MCF 10A (cell line): ENCODE measurements at regions not wholly inside any gene's neighbourhood (a gene's known extent, or its start where the extent isn't known, plus 50 kb on each side); places are given as distances from the start of the nearest gene placed in this dataset.

Experiments
- BruUV-seq: library from RNA; stranded (reverse); fragments of 400-500 nt; replicated peaks from 2 replicates; lab custom pipeline; 2021; lab: Mats Ljungman, UMichigan
- CTCF ChIA-PET: fragments of 300-600 bp; sonication (Branson Sonifier 250); formaldehyde crosslinking; extraction: SDS; loops from one replicate; lab custom pipeline; 2021; ENCODE audit warnings: antibody characterized with exemption, inconsistent platforms; lab: Yijun Ruan, JAX
- POLR2A ChIA-PET: fragments of 300-600, 350-650 bp; sonication (Branson Sonifier 250); formaldehyde crosslinking; extraction: SDS; loops from one replicate; lab custom pipeline; 2020; ENCODE audit warnings: antibody characterized with exemption, inconsistent platforms; lab: Yijun Ruan, JAX
- DNase-seq: peaks from one replicate; pipeline ENCODE4 v3.0.0-alpha.2; 2018; ENCODE audit not compliant: unreplicated experiment
- H3K27ac Mint-ChIP-seq: one replicate; pipeline ENCODE4 v1.8.0; 2022; ENCODE audit warnings: mild to moderate bottlenecking, low read depth, mixed read lengths; ENCODE audit not compliant: unreplicated experiment
- H3K27me3 Mint-ChIP-seq: one replicate; pipeline ENCODE4 v1.8.0; 2022; ENCODE audit warnings: mixed read lengths; ENCODE audit not compliant: insufficient read depth, unreplicated experiment
- H3K36me3 Mint-ChIP-seq: one replicate; pipeline ENCODE4 v1.8.0; 2022; ENCODE audit warnings: mild to moderate bottlenecking, moderate library complexity, mixed read lengths; ENCODE audit not compliant: insufficient read depth, unreplicated experiment
- H3K4me1 Mint-ChIP-seq: one replicate; pipeline ENCODE4 v1.8.0; 2022; ENCODE audit warnings: mixed read lengths; ENCODE audit not compliant: insufficient read depth, unreplicated experiment
- H3K4me3 Mint-ChIP-seq: one replicate; pipeline ENCODE4 v1.8.0; 2022; ENCODE audit warnings: mild to moderate bottlenecking, moderate library complexity, mixed read lengths; ENCODE audit not compliant: unreplicated experiment
- H3K9me3 Mint-ChIP-seq: one replicate; pipeline ENCODE4 v1.8.0; 2022; ENCODE audit warnings: mixed read lengths; ENCODE audit not compliant: unreplicated experiment
- intact Hi-C: fragments of 100-400 bp; cut with micrococcal nuclease; formaldehyde crosslinking; loops from 2 replicates; pipeline ENCODE4 v1.14.1; 2022
- TF ChIP-seq, protein P1 (sequence below): fragments of 200-600 bp; IDR thresholded peaks from one replicate; pipeline ENCODE4 v1.8.0; 2022; ENCODE audit warnings: antibody characterized with exemption, mild to moderate bottlenecking; ENCODE audit not compliant: unreplicated experiment

GRCh38 chr5:90174236-90174635 is 235.3 kb downstream of the CETN3 start:
- intact Hi-C loops, result no loop called here
- Mint-ChIP-seq H3K4me3 (no peak overlapping the region), H3K27me3 (peaks cover 11% of the 10 kb centered on the region), H3K9me3 (peaks cover 16% of the 10 kb centered on the region), H3K27ac (no peak overlapping the region), H3K4me1 (no peaks in the 10 kb centered on the region), H3K36me3 (no peaks in the 10 kb centered on the region)
- DNase-seq, result no peak
- BruUV-seq, result no TSS peak
- POLR2A ChIA-PET, result no interaction called here
- CTCF ChIA-PET, result no interaction called here
- TF ChIP-seq, protein P1, sequence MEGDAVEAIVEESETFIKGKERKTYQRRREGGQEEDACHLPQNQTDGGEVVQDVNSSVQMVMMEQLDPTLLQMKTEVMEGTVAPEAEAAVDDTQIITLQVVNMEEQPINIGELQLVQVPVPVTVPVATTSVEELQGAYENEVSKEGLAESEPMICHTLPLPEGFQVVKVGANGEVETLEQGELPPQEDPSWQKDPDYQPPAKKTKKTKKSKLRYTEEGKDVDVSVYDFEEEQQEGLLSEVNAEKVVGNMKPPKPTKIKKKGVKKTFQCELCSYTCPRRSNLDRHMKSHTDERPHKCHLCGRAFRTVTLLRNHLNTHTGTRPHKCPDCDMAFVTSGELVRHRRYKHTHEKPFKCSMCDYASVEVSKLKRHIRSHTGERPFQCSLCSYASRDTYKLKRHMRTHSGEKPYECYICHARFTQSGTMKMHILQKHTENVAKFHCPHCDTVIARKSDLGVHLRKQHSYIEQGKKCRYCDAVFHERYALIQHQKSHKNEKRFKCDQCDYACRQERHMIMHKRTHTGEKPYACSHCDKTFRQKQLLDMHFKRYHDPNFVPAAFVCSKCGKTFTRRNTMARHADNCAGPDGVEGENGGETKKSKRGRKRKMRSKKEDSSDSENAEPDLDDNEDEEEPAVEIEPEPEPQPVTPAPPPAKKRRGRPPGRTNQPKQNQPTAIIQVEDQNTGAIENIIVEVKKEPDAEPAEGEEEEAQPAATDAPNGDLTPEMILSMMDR, result no peak

- CTCF ChIA-PET, result no interaction called here
Measured at GRCh38 chr5:90173299-90174030, 236.1 kb downstream of the CETN3 start.

GRCh38 chr5:90171466-90171865 is 238.1 kb downstream of the CETN3 start:
- DNase-seq, result no peak
- Mint-ChIP-seq H3K9me3 (peaks cover 9% of the 10 kb centered on the region), H3K4me3 (no peak overlapping the region), H3K27me3 (peaks cover 11% of the 10 kb centered on the region), H3K27ac (no peak overlapping the region), H3K4me1 (no peaks in the 10 kb centered on the region), H3K36me3 (no peaks in the 10 kb centered on the region)
- intact Hi-C loops, result no loop called here
- ChIA-PET POLR2A (no interaction called here), CTCF (interaction anchor here (0.5 to 0.8 kb wide), 2 partner anchors 9 to 690 kb away, joined by 3 read pairs; no protein-coding TSS in a partner anchor)
- TF ChIP-seq, protein P1, result no peak
- no TSS peak for BruUV-seq

More at GRCh38 chr5:90173299-90174030, 236.1 kb downstream of the CETN3 start:
- Mint-ChIP-seq H3K4me3 (no peak overlapping the region), H3K36me3 (no peaks in the 10 kb centered on the region), H3K4me1 (no peaks in the 10 kb centered on the region), H3K27me3 (peaks cover 11% of the 10 kb centered on the region), H3K27ac (no peak overlapping the region), H3K9me3 (peaks cover 16% of the 10 kb centered on the region)
- BruUV-seq, result no TSS peak
- intact Hi-C loops, result no loop called here
- POLR2A ChIA-PET, result no interaction called here
- TF ChIP-seq, protein P1, result no peak
- DNase-seq, result no peak

GRCh38 chr5:90170261-90170660 is 239.3 kb downstream of the CETN3 start:
- TF ChIP-seq, protein P1, result no peak
- ChIA-PET CTCF (interaction anchor here (1.1 kb wide), 1 partner anchor 188 kb away, joined by 3 read pairs; no protein-coding TSS in a partner anchor), POLR2A (no interaction called here)
- H3K4me3 Mint-ChIP-seq, result no peak overlapping the region
- H3K4me1 Mint-ChIP-seq, result no peaks in the 10 kb centered on the region
- H3K36me3 Mint-ChIP-seq, result no peaks in the 10 kb centered on the region
- peaks cover 11% of the 10 kb centered on the region for H3K27me3 Mint-ChIP-seq
- H3K9me3 Mint-ChIP-seq, result no peaks in the 10 kb centered on the region
- no TSS peak for BruUV-seq
- no peak overlapping the region for H3K27ac Mint-ChIP-seq
- DNase-seq, result no peak
- intact Hi-C loops, result no loop called here
